NB4 (cell line): ENCODE measurements at regions not wholly inside any gene's neighbourhood (a gene's known extent, or its start where the extent isn't known, plus 50 kb on each side); places are given as distances from the start of the nearest gene placed in this dataset.

Experiments
- CTCF ChIP-seq: IDR thresholded peaks from one replicate; pipeline ENCODE4 v1.5.1; 2012; ENCODE audit warnings: low read depth, low read length
- POLR2A ChIP-seq: IDR thresholded peaks from 2 replicates; pipeline ENCODE4 v1.6.1; 2011; ENCODE audit warnings: mild to moderate bottlenecking; ENCODE audit not compliant: insufficient read length; ENCODE audit errors: extremely low read depth

- TF ChIP-seq POLR2A (no peak), CTCF (no peak)
Measured at GRCh38 chr18:10289251-10289650, 165.2 kb upstream of the APCDD1 start.
